Nephron progenitor cell (in vitro differentiated cells): ENCODE measurements at regions not wholly inside any gene's neighbourhood (a gene's known extent, or its start where the extent isn't known, plus 50 kb on each side); places are given as distances from the start of the nearest gene placed in this dataset.

ENCODE experiments used
- DNase-seq: peaks from one replicate; pipeline ENCODE4 v3.0.0; 2021
- H3K27ac Mint-ChIP-seq: 2 replicates; pipeline ENCODE4 v1.8.0; 2021; ENCODE audit warnings: mild to moderate bottlenecking, moderate library complexity, mixed read lengths
- H3K27me3 Mint-ChIP-seq: 2 replicates; pipeline ENCODE4 v1.8.0; 2021; ENCODE audit warnings: mild to moderate bottlenecking, low read depth, mixed read lengths; ENCODE audit not compliant: poor library complexity
- H3K36me3 Mint-ChIP-seq: 2 replicates; pipeline ENCODE4 v1.8.0; 2021; ENCODE audit warnings: low read depth, mixed read lengths
- H3K4me1 Mint-ChIP-seq: 2 replicates; pipeline ENCODE4 v1.8.0; 2021; ENCODE audit warnings: mixed read lengths
- H3K4me3 Mint-ChIP-seq: 2 replicates; pipeline ENCODE4 v1.8.0; 2021; ENCODE audit warnings: mild to moderate bottlenecking, moderate library complexity, mixed read lengths
- H3K9me3 Mint-ChIP-seq: 2 replicates; pipeline ENCODE4 v1.8.0; 2021; ENCODE audit warnings: mild to moderate bottlenecking, moderate library complexity, mixed read lengths
- TF ChIP-seq, protein P1 (sequence below): fragments of 200-600 bp; sonication (generic); IDR thresholded peaks from 2 replicates; pipeline ENCODE4 v1.5.0; 2021; ENCODE audit warnings: antibody characterized with exemption

GRCh38 chr21:38982096-38982495 is 176.4 kb downstream of the ETS2 start:
- peaks cover 70% of the 10 kb centered on the region for H3K4me1 Mint-ChIP-seq
- H3K27me3 Mint-ChIP-seq = peaks cover 4% of the 10 kb centered on the region
- no peak overlapping the region for H3K27ac Mint-ChIP-seq
- TF ChIP-seq, protein P1, sequence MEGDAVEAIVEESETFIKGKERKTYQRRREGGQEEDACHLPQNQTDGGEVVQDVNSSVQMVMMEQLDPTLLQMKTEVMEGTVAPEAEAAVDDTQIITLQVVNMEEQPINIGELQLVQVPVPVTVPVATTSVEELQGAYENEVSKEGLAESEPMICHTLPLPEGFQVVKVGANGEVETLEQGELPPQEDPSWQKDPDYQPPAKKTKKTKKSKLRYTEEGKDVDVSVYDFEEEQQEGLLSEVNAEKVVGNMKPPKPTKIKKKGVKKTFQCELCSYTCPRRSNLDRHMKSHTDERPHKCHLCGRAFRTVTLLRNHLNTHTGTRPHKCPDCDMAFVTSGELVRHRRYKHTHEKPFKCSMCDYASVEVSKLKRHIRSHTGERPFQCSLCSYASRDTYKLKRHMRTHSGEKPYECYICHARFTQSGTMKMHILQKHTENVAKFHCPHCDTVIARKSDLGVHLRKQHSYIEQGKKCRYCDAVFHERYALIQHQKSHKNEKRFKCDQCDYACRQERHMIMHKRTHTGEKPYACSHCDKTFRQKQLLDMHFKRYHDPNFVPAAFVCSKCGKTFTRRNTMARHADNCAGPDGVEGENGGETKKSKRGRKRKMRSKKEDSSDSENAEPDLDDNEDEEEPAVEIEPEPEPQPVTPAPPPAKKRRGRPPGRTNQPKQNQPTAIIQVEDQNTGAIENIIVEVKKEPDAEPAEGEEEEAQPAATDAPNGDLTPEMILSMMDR = no peak
- no peaks in the 10 kb centered on the region for H3K36me3 Mint-ChIP-seq
- no peak overlapping the region for H3K4me3 Mint-ChIP-seq
- H3K9me3 Mint-ChIP-seq = no peaks in the 10 kb centered on the region
- DNase-seq = peak; percentile 44

GRCh38 chr21:38980416-38981313 is 174.9 kb downstream of the ETS2 start:
- Mint-ChIP-seq H3K27ac (no peak overlapping the region), H3K4me1 (peaks cover 56% of the 10 kb centered on the region), H3K36me3 (peaks cover 4% of the 10 kb centered on the region), H3K27me3 (peaks cover 6% of the 10 kb centered on the region), H3K9me3 (no peaks in the 10 kb centered on the region), H3K4me3 (no peak overlapping the region)
- DNase-seq = no peak
- TF ChIP-seq, protein P1 = no peak

DNA sequence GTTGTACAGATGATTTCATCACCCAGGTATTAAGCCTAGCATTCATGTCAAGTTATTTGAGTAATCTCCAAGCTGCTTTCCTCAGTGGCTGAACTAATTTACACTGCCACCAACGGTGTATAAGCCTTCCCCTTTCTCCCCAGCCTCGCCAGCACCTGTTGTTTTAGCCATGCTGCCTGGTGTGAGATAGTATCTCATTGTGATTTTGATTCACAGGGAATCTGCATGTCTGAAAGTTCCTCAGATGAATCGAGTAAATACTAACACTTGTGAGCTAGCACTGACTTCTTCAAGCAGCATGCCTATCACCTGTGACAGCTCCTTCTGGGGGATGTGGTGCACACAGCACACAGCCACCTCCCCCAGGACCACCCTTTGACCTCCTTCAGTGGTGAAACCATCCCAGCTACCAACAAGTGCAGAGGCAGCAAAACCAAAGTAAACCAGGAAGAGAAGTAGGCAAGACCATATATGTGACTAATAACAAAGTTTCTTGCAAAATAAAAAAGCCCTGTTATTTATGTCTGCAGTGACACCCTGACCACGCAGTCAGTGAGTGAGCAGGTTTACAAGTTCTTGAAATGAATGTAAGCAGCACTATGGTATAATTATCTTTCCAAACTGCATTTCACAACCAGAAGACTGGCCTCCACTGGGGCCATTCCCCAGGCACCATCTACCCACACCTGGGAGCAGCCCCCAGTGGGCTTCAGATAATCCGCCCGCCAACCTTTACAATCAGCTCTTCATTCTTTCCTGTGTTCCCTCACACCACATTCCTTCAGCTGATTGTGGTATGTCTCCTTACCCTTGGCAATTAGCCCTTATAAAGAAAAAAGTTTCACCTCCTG is 173.8 kb downstream of the ETS2 start:
- no peak for DNase-seq
- no peaks in the 10 kb centered on the region for H3K9me3 Mint-ChIP-seq
- H3K27me3 Mint-ChIP-seq = peaks cover 6% of the 10 kb centered on the region
- H3K27ac Mint-ChIP-seq = peak overlapping the region; percentile 10
- TF ChIP-seq, protein P1 = no peak
- H3K4me3 Mint-ChIP-seq = no peak overlapping the region
- peaks cover 4% of the 10 kb centered on the region for H3K36me3 Mint-ChIP-seq
- peaks cover 49% of the 10 kb centered on the region for H3K4me1 Mint-ChIP-seq

DNA sequence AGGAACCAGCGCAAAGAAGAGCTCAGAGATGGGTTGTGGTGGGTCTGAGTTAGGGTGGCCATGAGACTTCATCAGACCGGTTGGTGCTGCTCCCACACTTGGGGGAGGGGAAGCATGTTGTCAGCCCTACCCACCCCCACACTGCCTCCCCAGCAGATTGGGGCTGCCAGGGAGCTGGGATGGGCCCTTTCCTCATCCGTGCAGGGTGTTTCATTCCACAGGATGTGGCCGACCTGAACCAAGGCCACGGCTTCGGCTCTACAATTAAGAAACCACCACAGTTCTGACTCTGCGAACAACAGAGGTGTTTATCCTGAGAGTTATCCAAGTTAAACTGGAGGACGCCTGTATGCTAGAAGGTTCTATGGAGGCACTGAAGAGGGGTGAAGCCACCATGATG is 171.2 kb downstream of the ETS2 start:
- Mint-ChIP-seq H3K36me3 (peaks cover 4% of the 10 kb centered on the region), H3K4me3 (no peak overlapping the region), H3K4me1 (peaks cover 53% of the 10 kb centered on the region), H3K27me3 (peaks cover 7% of the 10 kb centered on the region), H3K27ac (peak overlapping the region; percentile 57), H3K9me3 (no peaks in the 10 kb centered on the region)
- TF ChIP-seq, protein P1 = no peak
- DNase-seq = no peak

GRCh38 chr21:38973552-38973951 is 167.8 kb downstream of the ETS2 start:
- Mint-ChIP-seq H3K4me1 (peaks cover 49% of the 10 kb centered on the region), H3K9me3 (no peaks in the 10 kb centered on the region), H3K36me3 (peaks cover 4% of the 10 kb centered on the region), H3K27ac (no peak overlapping the region), H3K4me3 (no peak overlapping the region), H3K27me3 (peaks cover 10% of the 10 kb centered on the region)
- DNase-seq = no peak
- TF ChIP-seq, protein P1 = no peak
